ENCODE measurements at regions not wholly inside any gene's neighbourhood (a gene's known extent, or its start where the extent isn't known, plus 50 kb on each side); places are given as distances from the start of the nearest gene placed in this dataset.
"Not testable (repeated sequence)": the region's sequence is repeated elsewhere in the genome, so short reads cannot be mapped to it uniquely, and the experiment has no call there.

DNA sequence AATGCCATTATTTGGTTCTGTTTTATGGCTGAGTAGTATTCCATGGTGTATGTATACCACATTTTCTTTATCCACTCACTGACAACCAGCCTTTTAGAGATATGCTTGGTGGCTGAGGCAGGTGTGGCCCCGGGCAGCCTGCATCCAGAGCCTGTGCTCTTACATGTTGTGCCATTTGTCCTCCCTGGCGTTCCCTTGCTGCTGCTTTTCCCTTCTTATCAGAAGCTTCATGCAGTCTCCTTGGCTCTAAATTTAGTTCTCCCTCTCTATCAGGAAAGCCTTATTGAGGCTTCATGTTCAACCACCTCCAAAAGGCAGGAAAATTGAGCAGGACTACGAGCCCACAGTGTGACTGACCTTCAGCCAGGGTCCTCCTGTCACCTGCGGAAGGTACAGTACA, 131.7 kb upstream of the ITGA6 start:
- H3K4me3 ChIP-seq (ENCODE audit: low read length) = no peak overlapping the region
- H3K27ac ChIP-seq (ENCODE audit: low read length) = no peak overlapping the region
- no peaks in the 10 kb centered on the region for H3K9me3 ChIP-seq (ENCODE audit: insufficient read depth, low read depth, low read length)
- peaks cover 36% of the 10 kb centered on the region for H3K27me3 ChIP-seq (ENCODE audit: insufficient read depth, low read length)
- H3K36me3 ChIP-seq (ENCODE audit: insufficient read depth, low read depth, low read length) = no peaks in the 10 kb centered on the region
- H3K9ac ChIP-seq (ENCODE audit: low read depth, low read length) = no peak overlapping the region
- H3K4me1 ChIP-seq (ENCODE audit: insufficient read depth, low read length) = peaks cover 16% of the 10 kb centered on the region

DNA sequence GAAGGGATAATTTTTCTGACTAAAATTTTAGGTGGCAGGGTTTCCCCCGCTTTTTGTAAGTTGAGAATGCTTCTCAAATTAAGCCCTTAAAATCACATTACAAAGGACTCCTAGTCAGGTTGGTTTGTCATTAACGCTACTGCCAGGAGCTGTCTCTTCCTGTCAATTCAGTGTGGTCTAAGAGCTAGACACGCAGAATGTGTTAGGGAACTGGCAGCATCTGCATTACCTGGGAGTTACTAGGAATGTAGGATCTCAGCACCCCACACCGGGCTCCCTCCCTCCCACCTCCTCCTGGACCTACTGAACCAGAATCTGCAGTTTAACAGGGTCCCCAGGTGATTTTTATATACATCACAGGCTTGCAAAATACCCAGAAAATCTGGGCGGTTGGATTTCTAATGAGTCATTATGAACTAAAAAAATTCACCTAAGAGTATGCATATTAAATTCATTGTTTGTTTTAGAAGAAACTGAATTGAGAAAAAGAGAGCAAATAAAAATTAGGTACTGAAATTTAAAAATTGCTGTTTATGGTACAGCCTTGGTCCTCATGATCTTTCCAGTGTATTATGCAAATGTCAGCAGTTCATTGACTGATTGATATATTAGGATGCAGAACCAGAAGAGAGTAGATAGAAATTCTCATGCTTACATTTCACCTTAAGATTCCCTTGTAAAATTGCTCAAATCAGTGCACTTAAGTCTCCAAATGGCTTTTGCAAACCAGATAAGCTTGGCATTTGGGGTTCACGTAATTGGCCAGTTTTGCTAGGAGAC, 130.9 kb upstream of the ITGA6 start:
- Histone ChIP-seq H3K36me3 (ENCODE audit: insufficient read depth, low read depth, low read length) (no peaks in the 10 kb centered on the region), H3K4me3 (ENCODE audit: low read length) (no peak overlapping the region), H3K9me3 (ENCODE audit: insufficient read depth, low read depth, low read length) (no peaks in the 10 kb centered on the region), H3K27me3 (ENCODE audit: insufficient read depth, low read length) (peaks cover 36% of the 10 kb centered on the region), H3K27ac (ENCODE audit: low read length) (no peak overlapping the region), H3K9ac (ENCODE audit: low read depth, low read length) (no peak overlapping the region), H3K4me1 (ENCODE audit: insufficient read depth, low read length) (peaks cover 16% of the 10 kb centered on the region)

DNA sequence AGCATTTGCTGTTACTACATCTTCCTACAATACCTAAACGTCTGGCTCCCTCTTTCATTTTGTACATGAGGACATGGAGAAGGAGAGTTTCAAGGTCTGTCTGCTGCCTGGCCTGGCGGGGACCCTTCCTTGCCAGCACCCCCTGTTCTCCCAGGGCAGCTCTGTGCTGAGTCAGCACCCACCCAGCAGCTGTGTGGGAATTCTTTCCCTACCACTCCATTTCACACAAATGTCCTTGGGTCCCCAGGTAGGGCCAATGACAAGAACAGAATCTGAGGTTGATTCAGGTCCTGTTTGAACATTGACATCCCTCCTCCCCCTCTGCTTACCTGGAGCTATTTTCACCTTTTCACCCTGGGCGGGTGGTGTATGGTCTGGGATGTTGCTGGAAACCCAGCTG, 129.9 kb upstream of the ITGA6 start:
- peaks cover 36% of the 10 kb centered on the region for H3K27me3 ChIP-seq (ENCODE audit: insufficient read depth, low read length)
- no peak overlapping the region for H3K4me3 ChIP-seq (ENCODE audit: low read length)
- no peaks in the 10 kb centered on the region for H3K9me3 ChIP-seq (ENCODE audit: insufficient read depth, low read depth, low read length)
- H3K36me3 ChIP-seq (ENCODE audit: insufficient read depth, low read depth, low read length) = no peaks in the 10 kb centered on the region
- no peak overlapping the region for H3K9ac ChIP-seq (ENCODE audit: low read depth, low read length)
- H3K4me1 ChIP-seq (ENCODE audit: insufficient read depth, low read length) = peaks cover 16% of the 10 kb centered on the region
- no peak overlapping the region for H3K27ac ChIP-seq (ENCODE audit: low read length)

DNA sequence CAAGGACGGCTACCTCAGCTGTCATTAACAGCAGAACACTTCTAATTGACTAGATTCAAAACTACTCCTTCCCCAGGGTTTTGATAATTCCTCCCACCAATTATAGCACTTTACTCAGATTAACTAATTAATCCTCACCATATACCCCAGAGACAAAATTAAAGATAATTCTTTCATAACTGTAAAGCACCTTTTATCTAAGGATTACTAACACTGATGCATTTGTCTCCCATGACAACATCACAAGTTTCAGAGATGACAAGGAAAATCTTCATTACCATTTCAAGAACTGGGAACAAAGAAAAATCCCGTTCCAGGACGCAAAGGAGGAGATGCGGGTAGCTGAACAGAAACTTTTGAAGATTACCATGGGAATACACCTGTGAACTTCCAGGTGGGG, 129.4 kb upstream of the ITGA6 start:
- Histone ChIP-seq H3K9ac (ENCODE audit: low read depth, low read length) (no peak overlapping the region), H3K4me1 (ENCODE audit: insufficient read depth, low read length) (peaks cover 16% of the 10 kb centered on the region), H3K4me3 (ENCODE audit: low read length) (no peak overlapping the region), H3K27ac (ENCODE audit: low read length) (no peak overlapping the region), H3K9me3 (ENCODE audit: insufficient read depth, low read depth, low read length) (no peaks in the 10 kb centered on the region), H3K36me3 (ENCODE audit: insufficient read depth, low read depth, low read length) (no peaks in the 10 kb centered on the region), H3K27me3 (ENCODE audit: insufficient read depth, low read length) (peaks cover 36% of the 10 kb centered on the region)

DNA sequence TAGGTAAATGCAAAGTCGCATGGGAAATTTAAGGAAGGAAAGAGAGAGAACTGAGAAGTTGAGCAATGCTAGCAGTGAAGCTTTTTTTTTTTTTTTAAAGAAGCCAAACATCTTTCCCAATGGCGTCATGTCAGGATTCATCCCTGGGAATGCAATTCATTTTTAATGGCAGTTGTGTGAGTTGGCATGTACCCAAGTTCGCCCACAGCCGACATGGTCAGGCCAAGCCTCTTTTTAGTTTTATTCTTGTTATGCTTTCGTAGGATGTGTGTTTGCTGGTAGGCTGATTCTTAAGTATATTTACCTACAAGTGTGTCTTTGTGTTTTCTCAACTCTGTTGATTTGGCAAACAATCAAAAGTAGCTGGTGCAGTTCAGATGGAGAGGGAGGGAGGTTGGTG, 127.6 kb upstream of the ITGA6 start:
- no peak overlapping the region for H3K27ac ChIP-seq (ENCODE audit: low read length)
- H3K27me3 ChIP-seq (ENCODE audit: insufficient read depth, low read length) = peaks cover 36% of the 10 kb centered on the region
- peaks cover 16% of the 10 kb centered on the region for H3K4me1 ChIP-seq (ENCODE audit: insufficient read depth, low read length)
- no peaks in the 10 kb centered on the region for H3K9me3 ChIP-seq (ENCODE audit: insufficient read depth, low read depth, low read length)
- H3K9ac ChIP-seq (ENCODE audit: low read depth, low read length) = no peak overlapping the region
- H3K4me3 ChIP-seq (ENCODE audit: low read length) = no peak overlapping the region
- no peaks in the 10 kb centered on the region for H3K36me3 ChIP-seq (ENCODE audit: insufficient read depth, low read depth, low read length)

GRCh38 chr2:172300851-172301250, 126.5 kb upstream of the ITGA6 start:
- no peaks in the 10 kb centered on the region for H3K36me3 ChIP-seq (ENCODE audit: insufficient read depth, low read depth, low read length)
- peaks cover 30% of the 10 kb centered on the region for H3K27me3 ChIP-seq (ENCODE audit: insufficient read depth, low read length)
- H3K9me3 ChIP-seq (ENCODE audit: insufficient read depth, low read depth, low read length) = no peaks in the 10 kb centered on the region
- H3K4me3 ChIP-seq (ENCODE audit: low read length) = no peak overlapping the region
- no peak overlapping the region for H3K27ac ChIP-seq (ENCODE audit: low read length)
- no peak overlapping the region for H3K9ac ChIP-seq (ENCODE audit: low read depth, low read length)
- H3K4me1 ChIP-seq (ENCODE audit: insufficient read depth, low read length) = peaks cover 12% of the 10 kb centered on the region

GRCh38 chr2:172305066-172305465, 122.3 kb upstream of the ITGA6 start:
- no peaks in the 10 kb centered on the region for H3K27me3 ChIP-seq (ENCODE audit: insufficient read depth, low read length)
- H3K4me3 ChIP-seq (ENCODE audit: low read length) = no peak overlapping the region
- no peaks in the 10 kb centered on the region; the same call in 1 of the 2 replicates for H3K4me1 ChIP-seq (ENCODE audit: insufficient read depth, low read length)
- no peaks in the 10 kb centered on the region for H3K36me3 ChIP-seq (ENCODE audit: insufficient read depth, low read depth, low read length)
- H3K9me3 ChIP-seq (ENCODE audit: insufficient read depth, low read depth, low read length) = no peaks in the 10 kb centered on the region
- no peak overlapping the region for H3K27ac ChIP-seq (ENCODE audit: low read length)
- no peak overlapping the region for H3K9ac ChIP-seq (ENCODE audit: low read depth, low read length)

DNA sequence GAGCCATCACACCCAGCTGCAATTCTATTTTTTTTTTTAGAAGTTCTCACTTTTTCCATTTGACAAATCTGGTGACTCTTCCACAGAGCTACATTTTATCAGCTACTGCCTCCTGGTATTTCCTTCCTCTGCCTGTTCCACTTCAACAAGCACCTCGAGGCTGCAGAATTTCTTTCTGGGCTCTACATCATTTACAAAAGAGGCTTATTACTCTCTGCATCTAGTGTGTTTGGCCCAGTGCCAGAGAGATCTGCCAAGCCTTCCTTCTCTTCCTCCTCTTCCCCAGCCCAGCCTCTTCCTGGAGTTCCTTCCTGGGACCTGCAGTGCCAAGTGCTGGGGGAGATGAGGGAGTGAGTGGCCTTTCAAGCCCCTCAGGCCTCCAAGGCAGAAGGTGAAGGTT, 119.6 kb upstream of the ITGA6 start:
- H3K27me3 ChIP-seq (ENCODE audit: insufficient read depth, low read length) = no peaks in the 10 kb centered on the region
- no peak overlapping the region for H3K27ac ChIP-seq (ENCODE audit: low read length)
- no peak overlapping the region for H3K9ac ChIP-seq (ENCODE audit: low read depth, low read length)
- H3K4me1 ChIP-seq (ENCODE audit: insufficient read depth, low read length) = no peaks in the 10 kb centered on the region; the same call in 1 of the 2 replicates
- H3K36me3 ChIP-seq (ENCODE audit: insufficient read depth, low read depth, low read length) = no peaks in the 10 kb centered on the region
- H3K9me3 ChIP-seq (ENCODE audit: insufficient read depth, low read depth, low read length) = no peaks in the 10 kb centered on the region
- H3K4me3 ChIP-seq (ENCODE audit: low read length) = no peak overlapping the region

DNA sequence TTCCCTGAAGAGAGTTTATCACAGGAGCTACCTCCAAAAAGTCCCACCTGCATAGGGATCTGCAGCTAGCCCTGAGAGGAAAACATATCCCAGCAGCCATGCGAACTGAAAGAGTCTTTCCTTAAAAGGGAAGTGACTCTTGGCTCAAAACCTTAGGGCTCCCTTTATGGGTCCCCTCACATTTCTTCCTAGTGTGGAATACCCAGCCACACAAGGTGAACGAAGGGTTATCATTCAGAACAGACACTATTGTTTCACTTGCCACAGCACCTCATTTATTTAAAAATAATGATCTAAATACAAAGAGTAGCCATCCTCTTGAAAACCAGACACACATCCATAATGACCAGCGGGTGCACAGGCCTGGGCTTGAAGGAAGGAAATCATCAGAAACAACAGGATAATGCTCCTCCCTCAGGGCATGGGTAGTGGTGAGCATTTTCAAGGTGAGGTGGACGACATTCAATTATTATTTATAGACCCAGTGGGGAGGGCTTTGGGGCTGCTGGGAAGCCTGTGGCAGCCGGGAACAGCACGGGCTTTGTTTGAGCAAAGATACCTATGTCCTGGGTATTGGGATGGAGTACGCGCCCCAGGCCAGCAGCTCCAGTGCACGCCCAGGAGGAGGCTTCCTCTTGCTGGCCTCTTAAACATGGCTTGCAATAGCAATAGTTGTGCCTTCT, 119.0 kb upstream of the ITGA6 start:
- no peak overlapping the region for H3K4me3 ChIP-seq (ENCODE audit: low read length)
- no peak overlapping the region for H3K27ac ChIP-seq (ENCODE audit: low read length)
- H3K27me3 ChIP-seq (ENCODE audit: insufficient read depth, low read length) = no peaks in the 10 kb centered on the region
- H3K36me3 ChIP-seq (ENCODE audit: insufficient read depth, low read depth, low read length) = no peaks in the 10 kb centered on the region
- H3K9me3 ChIP-seq (ENCODE audit: insufficient read depth, low read depth, low read length) = no peaks in the 10 kb centered on the region
- no peak overlapping the region for H3K9ac ChIP-seq (ENCODE audit: low read depth, low read length)
- no peaks in the 10 kb centered on the region; the same call in 1 of the 2 replicates for H3K4me1 ChIP-seq (ENCODE audit: insufficient read depth, low read length)

DNA sequence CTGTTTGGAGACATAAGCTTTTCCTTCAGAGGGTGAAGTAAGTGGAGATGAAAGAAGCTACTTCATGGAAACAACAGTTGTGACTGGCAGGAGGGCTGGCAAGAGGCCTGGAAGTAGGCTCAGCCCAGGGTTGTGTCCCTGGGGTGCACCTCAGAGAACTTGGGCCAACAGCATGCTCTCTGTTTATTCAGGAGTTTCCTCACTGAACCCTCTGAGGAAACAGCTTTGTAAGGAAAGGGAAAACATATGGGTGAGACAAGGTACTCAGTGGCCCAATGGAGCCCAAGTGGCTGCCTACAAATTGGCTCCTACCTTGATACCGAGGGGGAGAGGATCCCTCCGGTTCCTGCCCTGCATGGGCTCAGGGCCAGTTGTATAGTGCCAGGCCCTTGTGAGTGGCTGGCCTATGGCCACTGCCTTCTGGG, 115.5 kb upstream of the ITGA6 start:
- H3K27ac ChIP-seq (ENCODE audit: low read length) = no peak overlapping the region
- no peaks in the 10 kb centered on the region for H3K4me1 ChIP-seq (ENCODE audit: insufficient read depth, low read length)
- H3K9me3 ChIP-seq (ENCODE audit: insufficient read depth, low read depth, low read length) = no peaks in the 10 kb centered on the region
- no peak overlapping the region for H3K4me3 ChIP-seq (ENCODE audit: low read length)
- no peaks in the 10 kb centered on the region for H3K27me3 ChIP-seq (ENCODE audit: insufficient read depth, low read length)
- no peak overlapping the region for H3K9ac ChIP-seq (ENCODE audit: low read depth, low read length)
- no peaks in the 10 kb centered on the region for H3K36me3 ChIP-seq (ENCODE audit: insufficient read depth, low read depth, low read length)

GRCh38 chr2:172313715-172314341, 113.6 kb upstream of the ITGA6 start:
- Histone ChIP-seq H3K27me3 (ENCODE audit: insufficient read depth, low read length) (no peaks in the 10 kb centered on the region), H3K9me3 (ENCODE audit: insufficient read depth, low read depth, low read length) (no peaks in the 10 kb centered on the region), H3K4me3 (ENCODE audit: low read length) (no peak overlapping the region), H3K4me1 (ENCODE audit: insufficient read depth, low read length) (no peaks in the 10 kb centered on the region), H3K9ac (ENCODE audit: low read depth, low read length) (no peak overlapping the region), H3K36me3 (ENCODE audit: insufficient read depth, low read depth, low read length) (no peaks in the 10 kb centered on the region), H3K27ac (ENCODE audit: low read length) (no peak overlapping the region)

DNA sequence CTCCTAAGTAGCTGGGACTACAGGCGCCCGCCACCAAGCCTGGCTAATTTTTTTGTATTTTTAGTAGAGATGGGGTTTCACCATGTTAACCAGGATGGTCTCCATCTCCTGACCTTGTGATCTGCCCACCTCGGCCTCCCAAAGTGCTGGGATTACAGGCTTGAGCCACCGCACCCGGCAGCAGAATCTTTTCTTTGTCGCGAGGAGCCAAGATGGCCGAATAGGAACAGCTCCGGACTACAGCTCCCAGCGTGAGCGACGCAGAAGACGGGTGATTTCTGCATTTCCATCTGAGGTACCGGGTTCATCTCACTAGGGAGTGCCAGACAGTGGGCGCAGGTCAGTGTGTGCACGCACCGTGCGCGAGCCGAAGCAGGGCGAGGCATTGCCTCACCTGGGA, 112.3 kb upstream of the ITGA6 start:
- not testable (repeated sequence) for H3K27me3 ChIP-seq (ENCODE audit: insufficient read depth, low read length); H3K4me3 ChIP-seq (ENCODE audit: low read length); H3K9me3 ChIP-seq (ENCODE audit: insufficient read depth, low read depth, low read length); H3K27ac ChIP-seq (ENCODE audit: low read length); H3K4me1 ChIP-seq (ENCODE audit: insufficient read depth, low read length); H3K9ac ChIP-seq (ENCODE audit: low read depth, low read length); H3K36me3 ChIP-seq (ENCODE audit: insufficient read depth, low read depth, low read length)
